ENCODE measurements at regions not wholly inside any gene's neighbourhood (a gene's known extent, or its start where the extent isn't known, plus 50 kb on each side); places are given as distances from the start of the nearest gene placed in this dataset.

GRCh38 chr16:54696970-54697369, 233.7 kb upstream of the IRX5 start:
- no peaks in the 10 kb centered on the region for H3K4me1 ChIP-seq
- no peaks in the 10 kb centered on the region for H3K27me3 ChIP-seq
- no peak overlapping the region for H3K27ac ChIP-seq
- no peak for TF ChIP-seq CTCF (IDR thresholded peaks at IDR 0.05)
- no peak overlapping the region for H3K4me3 ChIP-seq
- DNase-seq (ENCODE audit: low spot score in 2 of 2) = no peak
- no peaks in the 10 kb centered on the region for H3K36me3 ChIP-seq
- intact Hi-C loops (cut with DNase I) = no loop called here
- H3K9me3 ChIP-seq = peaks cover 0 to 4% of the 10 kb centered on the region in 2 donors

GRCh38 chr16:54696522-54696921, 234.1 kb upstream of the IRX5 start:
- intact Hi-C loops (cut with DNase I) = no loop called here
- TF ChIP-seq CTCF (IDR thresholded peaks at IDR 0.05) = no peak
- no peaks in the 10 kb centered on the region for H3K27me3 ChIP-seq

GRCh38 chr16:54694651-54695050, 236.0 kb upstream of the IRX5 start:
- TF ChIP-seq CTCF (IDR thresholded peaks at IDR 0.05) = no peak
- intact Hi-C loops (cut with DNase I) = no loop called here
- Histone ChIP-seq H3K27me3 (no peaks in the 10 kb centered on the region), H3K4me1 (no peaks in the 10 kb centered on the region), H3K4me3 (no peak overlapping the region), H3K27ac (no peak overlapping the region), H3K9me3 (no peaks in the 10 kb centered on the region), H3K36me3 (no peaks in the 10 kb centered on the region)
- no peak for DNase-seq (ENCODE audit: low spot score in 2 of 2)

More at GRCh38 chr16:54696522-54696921, 234.1 kb upstream of the IRX5 start:
- no peaks in the 10 kb centered on the region for H3K4me1 ChIP-seq
- no peak overlapping the region for H3K27ac ChIP-seq
- H3K4me3 ChIP-seq = no peak overlapping the region
- DNase-seq (ENCODE audit: low spot score in 2 of 2) = no peak
- H3K36me3 ChIP-seq = no peaks in the 10 kb centered on the region
- H3K9me3 ChIP-seq = peaks cover 0 to 4% of the 10 kb centered on the region in 2 donors

- no peak overlapping the region for H3K27ac ChIP-seq
- no peak for DNase-seq (ENCODE audit: low spot score in 2 of 2)
- intact Hi-C loops (cut with DNase I) = no loop called here
- H3K9me3 ChIP-seq = no peaks in the 10 kb centered on the region
- no peaks in the 10 kb centered on the region for H3K4me1 ChIP-seq
- no peak for TF ChIP-seq CTCF (IDR thresholded peaks at IDR 0.05)
- H3K27me3 ChIP-seq = no peaks in the 10 kb centered on the region
- no peak overlapping the region for H3K4me3 ChIP-seq
- H3K36me3 ChIP-seq = no peaks in the 10 kb centered on the region
Observed at GRCh38 chr16:54693864-54694263, 236.8 kb upstream of the IRX5 start.

GRCh38 chr16:54690710-54691109, 240.0 kb upstream of the IRX5 start:
- Histone ChIP-seq H3K9me3 (no peaks in the 10 kb centered on the region), H3K4me3 (no peak overlapping the region), H3K36me3 (no peaks in the 10 kb centered on the region), H3K27ac (no peak overlapping the region), H3K4me1 (no peaks in the 10 kb centered on the region), H3K27me3 (no peaks in the 10 kb centered on the region)
- DNase-seq (ENCODE audit: low spot score in 2 of 2) = no peak
- intact Hi-C loops (cut with DNase I) = no loop called here
- TF ChIP-seq CTCF (IDR thresholded peaks at IDR 0.05) = no peak

- Histone ChIP-seq H3K27me3 (no peaks in the 10 kb centered on the region), H3K4me3 (no peak overlapping the region), H3K9me3 (no peaks in the 10 kb centered on the region), H3K36me3 (no peaks in the 10 kb centered on the region), H3K27ac (no peak overlapping the region), H3K4me1 (no peaks in the 10 kb centered on the region)
- DNase-seq (ENCODE audit: low spot score in 2 of 2) = no peak
- intact Hi-C loops (cut with DNase I) = no loop called here
- no peak for TF ChIP-seq CTCF (IDR thresholded peaks at IDR 0.05)
Observed at GRCh38 chr16:54690306-54690705, 240.4 kb upstream of the IRX5 start.
